ENCODE measurements at regions not wholly inside any gene's neighbourhood (a gene's known extent, or its start where the extent isn't known, plus 50 kb on each side); places are given as distances from the start of the nearest gene placed in this dataset.

- no peak for TF ChIP-seq POLR2A (IDR thresholded peaks at IDR 0.05)
- TF ChIP-seq, protein P1, sequence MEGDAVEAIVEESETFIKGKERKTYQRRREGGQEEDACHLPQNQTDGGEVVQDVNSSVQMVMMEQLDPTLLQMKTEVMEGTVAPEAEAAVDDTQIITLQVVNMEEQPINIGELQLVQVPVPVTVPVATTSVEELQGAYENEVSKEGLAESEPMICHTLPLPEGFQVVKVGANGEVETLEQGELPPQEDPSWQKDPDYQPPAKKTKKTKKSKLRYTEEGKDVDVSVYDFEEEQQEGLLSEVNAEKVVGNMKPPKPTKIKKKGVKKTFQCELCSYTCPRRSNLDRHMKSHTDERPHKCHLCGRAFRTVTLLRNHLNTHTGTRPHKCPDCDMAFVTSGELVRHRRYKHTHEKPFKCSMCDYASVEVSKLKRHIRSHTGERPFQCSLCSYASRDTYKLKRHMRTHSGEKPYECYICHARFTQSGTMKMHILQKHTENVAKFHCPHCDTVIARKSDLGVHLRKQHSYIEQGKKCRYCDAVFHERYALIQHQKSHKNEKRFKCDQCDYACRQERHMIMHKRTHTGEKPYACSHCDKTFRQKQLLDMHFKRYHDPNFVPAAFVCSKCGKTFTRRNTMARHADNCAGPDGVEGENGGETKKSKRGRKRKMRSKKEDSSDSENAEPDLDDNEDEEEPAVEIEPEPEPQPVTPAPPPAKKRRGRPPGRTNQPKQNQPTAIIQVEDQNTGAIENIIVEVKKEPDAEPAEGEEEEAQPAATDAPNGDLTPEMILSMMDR (IDR thresholded peaks at IDR 0.05) = no peak
Observed at GRCh38 chr19:31505596-31505910, 156.3 kb upstream of the TSHZ3 start.
